Upper lobe of left lung (tissue), 6 donors: ENCODE measurements at regions not wholly inside any gene's neighbourhood (a gene's known extent, or its start where the extent isn't known, plus 50 kb on each side); places are given as distances from the start of the nearest gene placed in this dataset.

ENCODE experiments used
- ATAC-seq, 2 donors: fragments of 200-7000 bp; cut with Tn5 transposase; one replicate each; pipeline ENCODE4 v1.9.1; 2022; ENCODE audit warnings: mild to moderate bottlenecking in 2 of 2, moderate library complexity in 2 of 2; ENCODE audit not compliant: low FRiP score in 2 of 2
- DNase-seq, 2 donors: peaks; one replicate each; pipeline ENCODE4 v3.0.0-alpha.2; 2019 to 2020
- H3K27ac ChIP-seq, 4 donors: fragments of 200-600 bp; sonication (generic); one replicate each; pipeline ENCODE4 v1.5.1; 2016 to 2019
- H3K27me3 ChIP-seq, 4 donors: fragments of 200-600 bp; sonication (generic); one replicate each; pipeline ENCODE4 v1.5.1; 2017 to 2019
- H3K36me3 ChIP-seq, 4 donors: fragments of 200-600 bp; sonication (generic); one replicate each; pipeline ENCODE4 v1.5.1; 2016 to 2019
- H3K4me1 ChIP-seq, 4 donors: fragments of 200-600 bp; sonication (generic); one replicate each; pipeline ENCODE4 v1.5.1; 2018 to 2019
- H3K4me3 ChIP-seq, 4 donors: fragments of 200-600 bp; sonication (generic); one replicate each; pipeline ENCODE4 v1.5.1; 2017 to 2019; ENCODE audit warnings: mild to moderate bottlenecking in 2 of 4, moderate library complexity in 1 of 4
- H3K9me3 ChIP-seq, 4 donors: fragments of 200-600 bp; sonication (generic); one replicate each; pipeline ENCODE4 v1.5.1; 2018 to 2019
- EP300 ChIP-seq, 4 donors: sonication (generic); formaldehyde crosslinking; IDR thresholded peaks; one replicate each; pipeline ENCODE4 v1.5.1; 2017; ENCODE audit warnings: antibody characterized with exemption in 4 of 4, control low read depth in 2 of 4
- POLR2A ChIP-seq, 4 donors: fragments of 450-650 bp; IDR thresholded peaks; one replicate each; pipeline ENCODE4 v1.5.1; 2016 to 2017; ENCODE audit warnings: antibody characterized with exemption in 4 of 4, mild to moderate bottlenecking in 2 of 4
- POLR2AphosphoS5 ChIP-seq, 2 donors: sonication (generic); formaldehyde crosslinking; IDR thresholded peaks; one replicate each; pipeline ENCODE4 v1.5.1; 2017; ENCODE audit warnings: antibody characterized with exemption in 2 of 2
- WGBS, 2 donors: methylation state at CpG; one replicate each; pipeline ENCODE4 v1.1.5; 2017 to 2018; 5-methylcytosine and 5-hydroxymethylcytosine counted together
- TF ChIP-seq, protein P1 (sequence below), 6 experiments: fragments of 450-650 bp in 4 of 6; fragments of 200-600 bp in 2 of 6; sonication (generic) in 2 of 6; IDR thresholded peaks; one replicate each; pipeline ENCODE4 v1.5.1; 2016 to 2019; ENCODE audit warnings: antibody characterized with exemption in 6 of 6
- donor health status: DM: no; HTN: no; CAD: no; lungs with moderate emphysema.
- donor health status: DM: no; HTN: yes; CAD: no; lungs with severe emphysema.

DNA sequence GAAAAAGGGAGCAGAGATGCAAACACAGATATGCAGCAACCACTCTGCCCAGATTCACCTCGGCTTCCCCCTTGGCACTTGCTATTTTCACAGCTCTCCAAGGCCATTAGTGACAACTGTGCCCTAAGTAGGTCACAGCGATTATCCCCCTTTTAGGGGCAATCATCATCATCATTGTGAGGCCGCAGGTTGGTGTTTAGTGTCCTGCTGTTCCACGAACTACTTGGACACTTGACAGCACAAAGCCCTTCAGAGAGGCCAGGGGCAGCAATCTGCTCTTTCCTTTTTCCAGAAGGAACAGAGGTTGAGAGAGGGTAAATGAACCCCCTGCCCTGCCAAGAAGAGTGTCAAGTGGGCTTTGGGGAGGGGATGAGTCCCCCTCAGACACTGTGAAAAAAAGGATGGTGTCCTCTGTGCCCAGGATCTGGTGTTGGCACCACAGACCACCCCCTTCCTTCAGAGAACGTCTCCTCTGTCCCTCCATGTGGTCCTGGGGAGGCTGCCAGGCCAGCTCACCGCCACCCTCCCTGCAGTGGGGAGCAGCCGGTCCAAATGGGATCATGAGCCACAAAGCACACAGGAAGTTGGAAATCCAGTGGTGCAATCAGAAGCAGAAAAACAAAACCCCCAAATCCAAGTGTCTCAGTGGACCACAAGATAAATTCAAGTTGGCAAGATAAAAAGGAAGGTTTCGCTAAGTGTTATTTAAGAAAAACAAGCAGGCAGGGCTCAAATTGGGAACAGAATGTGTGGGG lies 78.4 kb upstream of the MED9 start:
- Histone ChIP-seq H3K36me3 (no peaks in the 10 kb centered on the region), H3K27me3 (no peaks in the 10 kb centered on the region), H3K4me1 (peaks cover 5 to 16% (median 15%) of the 10 kb centered on the region in 4 donors), H3K27ac (peak overlapping the region in 3 of 4 donors; percentile 14 to 50 (median 49)), H3K4me3 (no peak overlapping the region), H3K9me3 (no peaks in the 10 kb centered on the region)
- DNase-seq (peak in 1 of 2 donors; percentile 70), ATAC-seq (peak; percentile 28 to 38)
- TF ChIP-seq, protein P1, sequence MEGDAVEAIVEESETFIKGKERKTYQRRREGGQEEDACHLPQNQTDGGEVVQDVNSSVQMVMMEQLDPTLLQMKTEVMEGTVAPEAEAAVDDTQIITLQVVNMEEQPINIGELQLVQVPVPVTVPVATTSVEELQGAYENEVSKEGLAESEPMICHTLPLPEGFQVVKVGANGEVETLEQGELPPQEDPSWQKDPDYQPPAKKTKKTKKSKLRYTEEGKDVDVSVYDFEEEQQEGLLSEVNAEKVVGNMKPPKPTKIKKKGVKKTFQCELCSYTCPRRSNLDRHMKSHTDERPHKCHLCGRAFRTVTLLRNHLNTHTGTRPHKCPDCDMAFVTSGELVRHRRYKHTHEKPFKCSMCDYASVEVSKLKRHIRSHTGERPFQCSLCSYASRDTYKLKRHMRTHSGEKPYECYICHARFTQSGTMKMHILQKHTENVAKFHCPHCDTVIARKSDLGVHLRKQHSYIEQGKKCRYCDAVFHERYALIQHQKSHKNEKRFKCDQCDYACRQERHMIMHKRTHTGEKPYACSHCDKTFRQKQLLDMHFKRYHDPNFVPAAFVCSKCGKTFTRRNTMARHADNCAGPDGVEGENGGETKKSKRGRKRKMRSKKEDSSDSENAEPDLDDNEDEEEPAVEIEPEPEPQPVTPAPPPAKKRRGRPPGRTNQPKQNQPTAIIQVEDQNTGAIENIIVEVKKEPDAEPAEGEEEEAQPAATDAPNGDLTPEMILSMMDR (IDR thresholded peaks at IDR 0.05) = no peak
- peak in 1 of 2 donors; percentile 43 for TF ChIP-seq POLR2AphosphoS5 (IDR thresholded peaks at IDR 0.05)
- 54 to 55% methylated on average over 5 to 8 of the region's 8 CpGs for WGBS, 2 donors

DNA sequence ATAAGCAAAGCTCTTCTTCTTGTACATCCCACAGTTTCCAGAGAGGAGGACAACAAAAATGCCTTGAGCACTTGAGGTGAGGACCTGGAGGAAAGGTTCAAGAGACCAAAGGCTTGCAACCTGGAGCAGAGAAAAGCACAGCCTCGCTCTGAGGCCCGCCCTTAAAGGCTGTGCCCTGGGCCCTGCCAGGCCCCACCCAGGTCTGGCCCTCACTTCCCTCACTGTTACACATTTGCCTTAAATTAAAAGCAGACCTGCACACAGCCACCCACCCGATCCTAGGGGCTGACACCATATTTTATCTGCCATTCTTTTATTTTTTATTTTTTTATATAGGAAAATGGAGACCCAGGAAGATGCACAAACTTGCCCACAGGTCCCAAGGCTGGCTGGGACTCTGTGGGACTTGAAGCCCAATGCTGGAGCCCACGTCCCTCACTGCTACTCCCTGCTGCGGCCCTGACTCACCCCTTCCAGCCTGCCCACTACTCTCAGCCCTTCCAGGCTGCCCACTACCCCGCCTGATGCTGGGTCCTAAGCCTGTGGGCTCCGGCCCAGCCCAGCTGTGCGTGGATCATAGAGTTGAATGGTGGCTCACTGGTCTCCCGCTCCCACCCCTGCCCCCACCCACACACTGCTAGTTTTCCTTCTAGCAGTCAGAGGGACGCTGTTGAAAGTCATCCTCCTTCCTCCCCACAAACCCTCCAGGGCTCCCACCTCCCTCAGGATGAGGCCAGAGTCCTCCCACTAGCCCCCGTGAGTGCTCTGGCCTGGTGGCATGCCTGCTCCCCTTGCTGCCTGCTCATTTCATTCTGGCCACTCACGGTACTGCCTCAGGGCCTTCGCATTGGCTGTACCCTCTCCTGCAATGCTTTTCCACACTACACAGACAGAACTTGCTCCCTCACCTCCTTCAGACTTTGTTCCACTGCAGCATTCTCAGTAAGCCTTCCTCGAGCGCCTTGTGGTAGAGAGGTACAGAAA lies 77.6 kb upstream of the MED9 start:
- DNase-seq (no peak), ATAC-seq (peak in 1 of 2 donors; percentile 70)
- peak overlapping the region in 3 of 4 donors; percentile 28 to 60 (median 35) for H3K27ac ChIP-seq
- TF ChIP-seq, protein P1 (IDR thresholded peaks at IDR 0.05) = no peak
- TF ChIP-seq POLR2AphosphoS5 (IDR thresholded peaks at IDR 0.05) = no peak
- no peak for TF ChIP-seq EP300 (IDR thresholded peaks at IDR 0.05)
- TF ChIP-seq POLR2A (IDR thresholded peaks at IDR 0.05) = no peak
- peaks cover 8 to 24% (median 23%) of the 10 kb centered on the region in 4 donors for H3K4me1 ChIP-seq
- H3K9me3 ChIP-seq = no peaks in the 10 kb centered on the region
- no peaks in the 10 kb centered on the region for H3K27me3 ChIP-seq
- no peak overlapping the region for H3K4me3 ChIP-seq
- H3K36me3 ChIP-seq = no peaks in the 10 kb centered on the region
- WGBS, 2 donors = 80 to 86% methylated on average over 15 of the region's 15 CpGs

DNA sequence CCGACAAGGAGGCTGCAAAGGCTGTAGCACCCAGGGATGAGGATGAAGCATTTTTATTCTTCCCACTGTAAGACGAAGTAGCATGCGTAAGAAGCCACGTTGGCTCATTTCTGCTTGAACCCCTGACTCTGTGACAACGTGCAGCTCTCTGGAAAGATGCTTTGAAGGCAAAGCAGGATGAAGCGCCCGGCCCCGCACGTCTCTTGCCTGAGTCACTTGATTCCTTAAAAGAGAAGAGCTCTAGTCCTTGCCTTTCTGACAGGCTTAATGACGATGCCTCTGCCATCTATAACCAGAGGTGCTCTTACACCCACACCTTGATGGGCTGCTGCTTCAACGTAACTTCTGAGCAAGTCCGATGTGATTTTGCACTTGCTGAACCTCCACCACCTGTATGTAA lies 76.7 kb upstream of the MED9 start:
- Histone ChIP-seq H3K27me3 (no peaks in the 10 kb centered on the region), H3K9me3 (no peaks in the 10 kb centered on the region), H3K4me3 (no peak overlapping the region), H3K27ac (no peak overlapping the region), H3K4me1 (peaks cover 8 to 25% (median 23%) of the 10 kb centered on the region in 4 donors), H3K36me3 (no peaks in the 10 kb centered on the region)
- ATAC-seq (no peak), DNase-seq (no peak)
- TF ChIP-seq POLR2A (IDR thresholded peaks at IDR 0.05) = no peak
- WGBS, 2 donors = 90 to 91% methylated on average over 12 of the region's 12 CpGs

DNA sequence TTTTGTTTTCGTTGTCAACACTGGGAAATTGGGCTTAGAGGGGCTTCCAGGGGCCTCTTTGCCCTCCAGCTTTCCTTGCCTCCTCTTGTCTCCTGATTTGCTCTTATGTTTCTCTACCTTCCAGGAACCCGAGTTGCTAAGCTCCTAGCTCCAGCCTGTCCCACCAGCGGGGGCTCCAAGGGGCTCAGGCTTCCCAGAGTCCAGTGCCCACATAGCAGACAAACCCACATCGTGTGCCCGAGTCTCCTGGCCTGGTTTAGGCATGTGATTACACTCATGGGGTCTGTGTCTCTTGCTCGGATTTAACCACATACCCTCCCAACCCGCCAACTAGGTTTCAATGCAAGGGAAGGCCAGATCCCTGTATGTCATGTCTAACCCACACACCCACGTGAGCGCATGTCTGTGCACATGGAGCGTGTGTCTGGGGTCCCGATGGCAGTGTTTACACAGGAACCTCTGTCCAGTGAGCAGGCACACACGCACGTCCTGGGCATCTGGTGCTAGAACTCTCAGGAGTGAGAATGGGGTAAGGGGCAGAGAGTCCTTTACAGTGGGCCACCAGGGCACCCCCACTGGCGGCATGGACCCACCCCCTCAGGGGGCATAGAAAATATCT lies 76.1 kb upstream of the MED9 start:
- Histone ChIP-seq H3K36me3 (no peaks in the 10 kb centered on the region), H3K9me3 (no peaks in the 10 kb centered on the region), H3K4me1 (peaks cover 8 to 25% (median 23%) of the 10 kb centered on the region in 4 donors), H3K27me3 (no peaks in the 10 kb centered on the region), H3K27ac (no peak overlapping the region), H3K4me3 (no peak overlapping the region)
- ATAC-seq (no peak), DNase-seq (no peak)
- 88 to 91% methylated on average over 14 of the region's 14 CpGs for WGBS, 2 donors
- TF ChIP-seq, protein P1 (IDR thresholded peaks at IDR 0.05) = no peak
- TF ChIP-seq EP300 (IDR thresholded peaks at IDR 0.05) (no peak), POLR2AphosphoS5 (IDR thresholded peaks at IDR 0.05) (no peak), POLR2A (IDR thresholded peaks at IDR 0.05) (no peak)
